GM21423 (cell line): ENCODE measurements at regions not wholly inside any gene's neighbourhood (a gene's known extent, or its start where the extent isn't known, plus 50 kb on each side); places are given as distances from the start of the nearest gene placed in this dataset.

Source experiments
- ATAC-seq: cut with Tn5 transposase; IDR thresholded peaks from one replicate; pipeline ENCODE4 v1.9.1; 2021; ENCODE audit warnings: mild to moderate bottlenecking, moderate library complexity; ENCODE audit not compliant: unreplicated experiment

DNA sequence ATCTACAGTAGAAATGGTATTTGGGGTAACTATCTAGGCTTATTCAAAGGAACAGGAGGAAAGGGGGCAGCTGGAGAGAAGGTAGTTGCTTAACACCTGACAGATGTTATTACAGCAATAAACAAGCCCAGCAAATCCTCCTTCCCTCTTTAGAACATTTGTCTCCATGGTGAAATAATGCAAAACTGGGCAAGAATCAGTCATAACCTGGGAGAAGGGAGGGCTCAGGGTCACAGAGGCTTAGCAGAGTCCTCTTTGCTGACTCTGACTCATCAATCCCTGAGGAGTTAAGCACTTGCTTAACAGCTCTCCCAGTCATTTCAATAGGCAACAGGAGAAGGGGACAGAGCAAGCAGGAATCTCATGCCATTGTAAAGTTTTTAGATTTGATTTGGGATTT lies 230.3 kb downstream of the IBTK start:
- ATAC-seq = no peak

DNA sequence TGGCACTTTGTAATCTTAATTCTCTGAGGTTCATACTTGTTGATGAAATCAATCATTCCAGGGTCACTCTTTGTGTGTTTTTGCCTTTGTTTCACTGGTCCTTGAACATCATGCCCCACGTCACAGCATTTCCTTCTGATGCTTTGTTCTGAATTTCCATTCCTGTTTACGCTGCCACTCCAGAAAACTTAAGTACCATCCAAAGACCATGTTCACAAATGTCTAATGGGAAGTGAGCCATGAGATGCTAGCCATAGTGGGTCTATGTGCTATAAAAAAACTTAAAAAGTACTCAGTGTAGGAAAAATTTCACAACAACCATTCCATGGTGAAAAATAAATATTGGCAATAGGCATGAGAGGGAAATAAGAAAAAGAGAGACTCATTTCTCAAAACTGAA lies 232.0 kb downstream of the IBTK start:
- ATAC-seq = no peak

DNA sequence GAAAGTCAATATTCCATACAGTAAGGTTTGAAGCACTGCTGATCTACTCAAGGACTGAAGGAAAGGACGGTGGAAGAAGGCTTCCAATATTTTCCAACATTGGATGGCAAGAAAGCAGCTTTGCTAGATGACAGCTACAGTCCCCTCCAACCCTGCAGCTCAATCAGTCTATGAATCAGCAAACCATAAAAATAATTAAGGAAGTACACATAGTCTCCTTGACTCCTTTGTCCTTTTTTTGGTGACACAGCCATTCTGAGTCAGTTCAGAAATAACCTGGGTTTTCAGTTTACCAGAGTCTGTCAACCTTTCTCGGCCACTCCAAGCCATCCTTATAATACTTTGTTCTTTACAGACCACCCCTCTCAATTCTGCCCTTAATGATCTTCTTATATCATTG lies 232.5 kb downstream of the IBTK start:
- no peak for ATAC-seq

- no peak for ATAC-seq
Observed at GRCh38 chr6:82013561-82014530, 233.7 kb downstream of the IBTK start.

GRCh38 chr6:82006027-82006738 lies 241.4 kb downstream of the IBTK start:
- ATAC-seq = peak; percentile 88

DNA sequence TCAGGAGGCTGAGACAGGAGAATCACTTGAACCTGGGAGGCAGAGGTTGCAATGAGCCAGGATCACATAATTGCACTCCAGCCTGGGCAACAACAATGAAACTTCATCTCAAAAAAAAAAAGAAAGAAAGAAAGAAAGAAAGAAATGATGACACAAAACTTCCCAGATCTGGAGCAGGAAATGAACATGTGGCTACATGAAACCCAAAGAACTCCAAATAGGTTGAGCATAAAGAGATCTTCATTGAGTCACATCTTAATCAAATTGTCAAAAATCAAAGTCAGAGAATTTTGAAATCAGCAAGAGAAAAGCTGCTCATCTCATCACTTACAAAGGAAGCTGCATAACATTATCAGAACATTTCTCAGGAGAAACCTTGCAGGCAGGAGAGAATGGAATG lies 247.0 kb downstream of the IBTK start:
- no peak for ATAC-seq

DNA sequence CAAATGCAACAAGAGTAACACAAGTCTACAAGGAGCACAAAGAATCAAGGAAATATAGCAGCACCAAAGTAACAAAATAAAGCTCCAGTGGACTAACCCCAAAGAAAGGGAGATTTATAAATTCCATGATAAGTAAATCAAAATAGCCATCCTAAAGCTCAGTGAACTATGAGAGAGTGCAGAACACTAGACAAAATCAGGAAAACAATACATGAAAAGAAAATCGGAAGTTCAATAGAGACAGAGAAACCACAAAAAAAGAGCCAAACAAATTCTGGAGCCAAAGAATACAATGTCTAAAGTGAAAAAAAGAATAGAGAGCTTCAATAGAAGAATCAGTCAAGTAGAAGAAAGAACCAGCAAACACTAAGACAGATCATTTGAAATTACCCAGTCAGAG lies 247.3 kb upstream of the TENT5A start:
- ATAC-seq = no peak

GRCh38 chr6:81999270-81999669 lies 246.8 kb upstream of the TENT5A start:
- ATAC-seq = no peak

DNA sequence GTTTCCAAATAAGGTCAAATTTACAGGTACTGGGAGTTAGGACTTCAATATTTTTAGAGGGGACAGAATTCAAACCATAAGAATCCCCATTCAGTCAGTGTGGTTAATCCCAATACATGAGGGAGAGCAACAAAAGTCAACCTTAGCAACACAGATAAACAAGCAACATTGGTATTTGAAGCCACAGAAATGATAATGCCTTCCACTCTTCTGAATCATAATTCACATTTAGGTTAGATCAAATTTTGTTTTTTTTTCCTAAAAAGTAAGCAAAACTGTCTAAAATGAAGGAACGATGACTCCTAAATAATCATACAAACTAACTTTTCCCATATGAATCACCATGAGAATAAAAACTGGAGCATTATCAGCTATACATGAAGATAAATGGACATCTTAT lies 246.0 kb upstream of the TENT5A start:
- no peak for ATAC-seq

DNA sequence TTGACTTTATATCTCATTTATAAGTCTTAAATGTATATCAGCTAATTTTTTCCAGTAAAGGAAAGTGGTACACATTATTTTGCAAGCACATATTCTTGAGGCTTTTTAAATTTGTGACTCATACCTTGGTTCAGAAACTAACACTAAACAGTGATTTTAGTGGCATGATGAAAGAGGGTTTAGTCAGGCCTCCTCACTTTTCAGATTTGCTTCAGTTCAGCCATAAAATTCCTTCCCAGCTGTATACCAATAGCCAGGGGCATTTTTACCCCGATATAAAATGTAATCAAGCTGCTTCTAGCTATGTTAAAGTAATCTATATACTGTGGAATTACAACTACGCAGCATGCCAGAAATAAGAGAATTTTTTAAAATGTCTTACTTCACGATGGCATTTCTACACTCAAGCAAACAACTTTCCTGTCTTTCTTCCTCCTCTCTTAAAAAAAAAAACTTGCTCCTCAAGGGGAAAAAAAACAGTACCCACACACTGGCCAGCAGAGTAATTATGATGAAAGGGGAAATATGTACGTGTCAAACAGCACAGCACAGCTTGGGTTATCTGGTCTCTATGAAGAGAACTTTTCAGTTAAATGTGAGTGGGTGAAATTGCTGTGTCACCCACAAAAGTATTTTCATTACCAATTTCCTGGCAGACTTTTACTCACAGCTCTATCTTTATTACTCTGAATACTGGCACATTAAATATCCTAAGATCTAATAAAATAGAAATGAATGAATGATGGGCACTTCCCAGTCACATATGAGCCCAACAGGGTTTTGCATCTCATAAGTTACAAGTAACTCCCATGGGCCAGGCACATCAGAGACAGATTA lies 244.8 kb upstream of the TENT5A start:
- ATAC-seq = peak; percentile 59

DNA sequence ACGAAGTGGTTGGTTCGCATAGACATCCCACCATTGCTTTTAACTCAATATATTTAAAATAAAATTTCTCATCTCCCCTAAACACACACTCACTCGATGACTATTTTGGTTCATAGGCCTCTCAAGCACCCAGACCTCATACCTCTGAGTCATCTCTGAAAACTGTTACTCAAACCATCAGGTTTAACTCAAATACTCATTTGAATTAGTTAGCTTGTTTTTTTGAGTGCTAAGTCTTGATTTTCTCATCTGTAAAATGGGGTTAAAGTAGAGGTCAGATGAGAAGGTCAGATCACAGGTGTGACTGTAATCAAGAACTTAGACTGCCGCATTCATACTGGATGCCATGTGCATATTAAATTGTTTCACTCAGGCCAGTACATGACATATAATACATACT lies 243.9 kb upstream of the TENT5A start:
- ATAC-seq = no peak

DNA sequence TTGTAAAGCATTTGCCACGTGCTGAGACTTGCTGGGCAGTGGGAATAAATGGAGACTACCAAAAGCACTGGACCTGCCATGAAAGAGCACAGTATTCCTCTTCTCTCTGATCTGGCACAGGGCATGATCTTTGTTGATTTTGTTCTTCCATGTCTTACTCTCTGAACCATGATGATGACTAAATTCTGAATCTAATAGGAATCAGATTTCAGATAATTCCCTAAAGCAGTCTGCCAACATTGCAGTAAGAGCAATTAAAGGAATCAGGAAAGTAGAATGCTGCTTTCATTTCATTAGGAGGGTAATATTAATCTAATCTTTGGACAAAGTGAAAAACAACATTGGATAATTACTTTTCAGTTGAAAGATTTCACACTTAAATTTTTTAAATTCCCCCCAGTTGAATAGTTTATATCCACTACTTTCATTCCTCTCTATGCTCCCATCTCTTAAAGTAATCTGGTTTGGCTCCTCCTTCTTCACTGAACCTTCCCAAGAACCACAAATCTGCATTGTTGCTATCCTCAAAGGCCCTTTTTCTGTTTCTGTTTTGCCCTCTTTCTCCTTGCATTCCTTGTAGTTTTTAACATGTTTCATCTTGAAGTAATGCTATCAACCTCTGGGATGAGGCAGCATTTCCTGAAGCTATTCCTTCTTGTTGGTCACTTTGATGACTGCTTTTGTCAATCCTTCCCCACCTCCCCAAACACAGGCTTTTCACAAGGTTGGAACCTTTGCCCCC lies 243.2 kb upstream of the TENT5A start:
- no peak for ATAC-seq

DNA sequence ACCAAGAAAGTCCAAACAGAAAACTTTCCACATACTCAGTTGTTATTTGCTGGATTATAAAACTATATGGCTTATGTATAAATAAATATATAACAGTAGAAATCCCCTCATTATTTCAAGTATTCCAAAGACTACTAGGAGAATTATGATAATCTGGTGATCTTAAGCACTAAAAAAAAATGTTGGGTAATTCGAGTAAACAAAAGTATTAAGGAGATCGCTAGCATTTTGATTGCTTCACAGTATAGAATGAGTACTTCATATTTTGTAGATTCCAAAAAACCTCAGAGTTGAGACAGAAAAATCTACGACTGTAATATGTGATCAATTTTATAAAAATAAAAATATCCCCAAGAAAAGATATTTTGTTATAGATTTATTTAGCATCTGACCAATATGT lies 236.4 kb upstream of the TENT5A start:
- no peak for ATAC-seq

GRCh38 chr6:81988446-81988845 lies 236.0 kb upstream of the TENT5A start:
- no peak for ATAC-seq

DNA sequence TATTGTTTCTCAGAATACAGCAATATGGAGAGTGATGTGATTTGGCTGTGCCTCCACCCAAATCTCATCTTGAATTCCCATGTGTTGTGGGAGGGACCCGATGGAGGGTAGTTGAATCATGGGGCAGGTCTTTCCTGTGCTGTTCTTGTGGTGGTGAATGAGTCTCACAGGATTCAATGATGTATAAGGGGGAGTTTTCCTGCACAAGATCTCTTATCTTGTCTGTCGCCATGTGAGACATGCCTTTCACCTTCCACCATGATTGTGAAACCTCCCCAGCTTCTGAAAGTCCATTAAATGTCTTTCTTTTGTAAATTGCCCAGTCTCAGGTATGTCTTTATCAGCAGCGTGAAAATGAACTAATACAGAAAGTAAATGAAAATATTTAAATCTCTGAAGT lies 234.8 kb upstream of the TENT5A start:
- no peak for ATAC-seq

- ATAC-seq = no peak
Observed at GRCh38 chr6:81985191-81985590, 232.7 kb upstream of the TENT5A start.

GRCh38 chr6:81984599-81984998 lies 232.1 kb upstream of the TENT5A start:
- ATAC-seq = peak; percentile 47

GRCh38 chr6:81981812-81982211 lies 229.3 kb upstream of the TENT5A start:
- ATAC-seq = no peak

- no peak for ATAC-seq
Observed at GRCh38 chr6:81979767-81980166, 227.3 kb upstream of the TENT5A start.

DNA sequence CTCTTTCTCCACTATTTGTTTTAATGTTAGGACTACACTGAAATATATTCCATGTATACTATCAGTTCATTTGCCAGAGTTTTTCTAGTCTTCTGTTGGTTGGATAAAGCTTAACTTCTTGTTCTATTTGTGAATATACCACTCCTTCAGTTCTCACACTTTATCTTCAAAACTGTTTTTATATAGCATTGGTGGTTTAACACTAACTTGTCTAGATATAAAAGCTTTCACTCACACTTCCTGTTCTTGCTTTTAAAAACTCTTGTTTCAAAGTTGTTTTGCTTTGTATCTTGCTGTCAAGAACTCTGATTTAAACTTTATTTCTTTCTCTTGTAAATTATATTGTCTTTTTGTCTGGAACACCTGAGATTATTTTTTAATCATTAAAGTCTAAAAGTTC lies 226.8 kb upstream of the TENT5A start:
- ATAC-seq = no peak

DNA sequence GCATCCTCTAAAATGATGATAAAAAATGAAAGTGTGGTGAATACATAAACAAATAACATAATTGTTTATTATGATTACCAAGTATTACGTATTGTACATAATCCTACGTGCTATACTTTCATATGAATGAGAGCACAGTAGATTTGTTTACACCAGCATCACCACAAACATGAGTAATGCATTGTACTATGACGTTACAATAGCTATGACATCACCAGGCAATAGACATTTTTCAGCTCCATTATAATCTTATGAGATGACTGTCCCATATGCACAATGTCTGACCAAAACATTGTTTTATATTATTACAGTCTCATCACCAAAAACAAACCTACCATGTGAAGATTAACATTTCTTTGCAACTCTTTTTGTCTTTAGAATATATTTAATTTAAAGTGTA lies 225.7 kb upstream of the TENT5A start:
- ATAC-seq = no peak
